ENCODE measurements at regions not wholly inside any gene's neighbourhood (a gene's known extent, or its start where the extent isn't known, plus 50 kb on each side); places are given as distances from the start of the nearest gene placed in this dataset.
"Not testable (repeated sequence)": the region's sequence is repeated elsewhere in the genome, so short reads cannot be mapped to it uniquely, and the experiment has no call there.

DNA sequence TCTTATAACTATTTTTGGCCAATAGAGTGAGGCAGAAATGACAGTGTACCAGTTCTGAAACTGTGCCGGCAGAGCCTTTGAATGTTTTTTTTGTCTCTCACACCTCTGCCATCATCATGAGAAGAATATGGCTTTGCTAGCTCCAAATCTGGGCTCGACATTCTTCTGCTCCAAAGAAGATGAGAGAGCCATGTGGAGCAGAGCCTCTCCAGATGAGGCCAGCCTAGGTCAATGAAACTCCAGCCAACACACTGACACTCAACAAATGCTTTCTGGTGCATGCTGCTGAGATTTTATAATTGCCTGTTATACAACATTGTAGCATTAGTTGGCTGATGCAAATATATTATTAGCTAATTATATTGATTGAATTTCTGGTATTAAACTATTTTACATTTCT lies 154.7 kb downstream of the SLC38A4 start:
- in situ Hi-C loops (cut with HindIII; ENCODE audit: low sequenced_read_pairs), result no loop called here

DNA sequence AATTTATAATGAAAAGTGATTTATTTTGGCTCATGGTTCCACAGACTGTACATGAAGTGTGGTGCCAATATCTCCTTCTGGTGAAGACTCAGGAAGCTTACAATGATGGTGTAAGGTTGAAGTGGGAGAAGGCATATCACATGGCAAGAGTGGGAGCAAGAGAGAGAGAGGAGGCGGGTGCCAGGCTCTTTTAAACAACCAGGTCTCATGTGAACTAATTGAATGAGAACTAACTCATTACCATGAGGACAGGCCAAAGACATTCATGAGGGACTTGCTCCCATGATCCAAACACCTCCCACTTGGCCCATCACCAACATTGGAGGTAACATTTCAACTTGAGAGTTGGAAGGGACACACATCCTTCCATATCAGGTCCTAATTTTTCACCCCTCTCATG lies 155.2 kb downstream of the SLC38A4 start:
- in situ Hi-C loops (cut with HindIII; ENCODE audit: low sequenced_read_pairs), result no loop called here

DNA sequence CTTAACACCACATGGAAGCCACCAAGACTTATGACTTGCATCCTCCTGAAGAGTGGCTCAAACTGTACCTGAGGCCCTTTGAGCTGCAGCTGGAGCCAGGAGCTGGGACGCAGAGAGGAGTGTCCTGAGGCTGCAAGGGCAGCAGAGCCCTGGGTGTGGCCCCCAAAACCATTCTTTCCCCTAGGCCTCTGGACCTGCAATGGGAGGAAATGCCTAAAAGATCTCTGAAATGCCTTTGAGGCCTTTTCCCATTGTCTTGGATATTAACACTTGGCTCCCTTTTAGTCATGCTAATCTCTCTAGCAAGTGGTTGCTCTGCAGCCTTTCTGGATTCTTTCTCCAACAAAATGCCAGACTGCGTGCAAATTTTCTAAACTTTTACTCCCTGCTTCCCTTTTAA lies 156.1 kb downstream of the SLC38A4 start:
- in situ Hi-C loops (cut with HindIII; ENCODE audit: low sequenced_read_pairs), result no loop called here

DNA sequence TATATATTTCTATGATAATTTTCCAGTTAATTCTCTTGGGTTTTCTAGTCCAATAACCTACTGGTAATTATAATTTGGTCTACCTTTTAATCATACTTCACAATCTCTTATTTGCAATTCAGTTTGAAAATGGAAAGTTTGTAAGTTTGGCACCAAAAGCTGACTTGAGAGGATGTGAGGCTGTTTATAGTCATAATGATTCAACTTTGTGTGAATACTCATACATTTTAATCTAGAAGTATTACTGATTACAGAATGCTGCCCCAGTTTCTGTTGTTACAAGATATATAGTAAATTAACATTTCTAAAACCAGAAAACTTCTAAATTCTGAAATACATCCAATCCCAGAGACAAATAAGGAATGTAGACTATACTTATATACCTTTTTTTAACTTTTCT lies 158.2 kb downstream of the SLC38A4 start:
- in situ Hi-C loops (cut with HindIII; ENCODE audit: low sequenced_read_pairs), result no loop called here

DNA sequence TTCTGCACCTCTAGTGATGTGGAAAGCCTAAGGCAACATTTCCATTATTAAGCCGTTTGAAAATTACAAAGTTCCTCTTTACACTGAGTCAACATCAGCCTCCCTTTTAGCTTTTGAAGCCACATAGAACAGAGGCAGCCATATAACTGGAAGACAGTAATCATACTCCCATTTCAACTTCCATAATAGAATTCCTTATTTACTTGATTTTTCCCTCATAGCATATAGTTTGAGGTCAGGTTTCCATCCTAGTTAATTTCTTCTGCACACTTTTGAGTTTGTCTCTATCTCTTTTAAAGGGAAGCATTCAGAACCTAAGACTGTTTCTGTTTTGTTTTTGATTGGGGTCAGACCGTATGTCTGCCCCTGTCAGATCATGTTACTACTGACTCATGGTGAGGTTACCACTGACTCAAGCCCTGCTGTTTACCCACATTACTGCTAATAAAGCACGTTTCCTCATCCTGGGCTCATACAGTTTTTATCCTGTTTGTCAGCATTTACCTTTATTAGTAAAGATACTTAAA lies 161.0 kb downstream of the SLC38A4 start:
- in situ Hi-C loops (cut with HindIII; ENCODE audit: low sequenced_read_pairs), result no loop called here

DNA sequence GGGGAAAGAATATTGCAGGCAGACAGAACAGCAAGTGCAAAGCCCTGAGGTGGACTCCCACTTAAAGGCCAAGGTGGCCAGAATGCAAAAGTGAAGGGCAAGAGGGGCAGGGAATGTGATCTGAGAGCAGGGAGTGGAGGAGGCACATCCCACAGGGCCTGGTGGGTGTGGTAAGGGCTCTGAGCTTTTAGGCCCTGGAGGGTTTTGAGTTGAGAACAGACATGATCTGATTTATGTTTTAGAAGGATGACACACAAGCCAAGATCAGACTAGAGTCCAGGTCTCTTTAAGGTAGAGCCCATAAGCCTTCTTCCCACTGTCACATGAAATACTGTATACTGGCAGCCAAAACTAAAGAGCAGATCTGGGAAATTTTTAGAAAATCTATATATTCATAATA lies 162.5 kb downstream of the SLC38A4 start:
- in situ Hi-C loops (cut with HindIII; ENCODE audit: low sequenced_read_pairs), result no loop called here

DNA sequence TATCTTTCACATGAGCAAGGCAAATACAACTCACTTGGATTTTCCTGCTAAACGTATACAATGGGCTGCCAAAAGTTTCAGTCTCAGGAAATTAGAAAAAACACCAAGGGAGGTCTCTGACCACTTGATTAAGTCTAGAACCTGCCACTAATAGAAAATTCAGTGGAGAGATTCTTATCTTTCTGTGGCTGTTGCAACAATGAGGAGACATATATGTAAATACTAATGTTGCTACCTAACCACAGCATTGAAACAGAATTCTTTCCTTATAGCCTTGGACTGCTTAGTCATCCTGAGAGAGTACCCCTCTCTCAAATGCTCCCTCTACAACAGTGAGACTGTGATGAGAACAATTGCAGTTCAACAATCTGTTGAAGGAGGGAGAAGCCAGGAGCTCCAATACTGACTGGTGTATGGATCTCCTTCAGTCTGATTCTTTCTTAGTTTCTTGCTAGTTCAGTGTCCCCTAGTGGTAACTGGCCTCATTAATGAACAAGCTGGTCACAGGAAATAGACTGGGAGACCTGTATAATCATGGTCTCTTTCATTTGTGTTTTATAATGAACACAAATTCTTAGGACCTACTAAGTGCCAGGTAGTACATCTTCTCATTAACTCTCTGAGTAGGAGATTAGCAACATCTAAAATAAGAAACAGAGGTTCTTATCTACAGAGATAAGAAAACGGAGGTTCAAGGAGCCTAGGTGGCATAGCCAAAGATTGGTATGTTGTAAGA lies 164.5 kb downstream of the SLC38A4 start:
- in situ Hi-C loops (cut with HindIII; ENCODE audit: low sequenced_read_pairs), result no loop called here

DNA sequence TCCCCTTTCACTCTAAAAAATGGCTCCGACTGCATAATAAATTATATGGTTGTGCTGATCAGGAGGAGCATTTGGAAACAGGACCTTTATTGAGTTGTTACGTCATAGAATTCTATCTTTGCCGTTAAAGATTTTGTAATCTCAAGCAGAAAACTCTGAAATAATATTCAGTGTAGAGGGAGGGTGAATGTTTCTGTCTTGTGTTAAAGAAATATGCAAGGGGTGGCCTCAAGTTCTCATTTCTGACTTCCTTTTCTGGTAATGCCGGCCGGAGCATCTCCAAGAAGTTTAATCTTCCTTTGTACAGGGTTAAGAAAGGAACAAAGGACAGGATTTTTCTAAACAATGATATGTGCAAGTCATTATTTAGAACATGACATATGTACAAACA lies 165.1 kb downstream of the SLC38A4 start:
- in situ Hi-C loops (cut with HindIII; ENCODE audit: low sequenced_read_pairs), result no loop called here

DNA sequence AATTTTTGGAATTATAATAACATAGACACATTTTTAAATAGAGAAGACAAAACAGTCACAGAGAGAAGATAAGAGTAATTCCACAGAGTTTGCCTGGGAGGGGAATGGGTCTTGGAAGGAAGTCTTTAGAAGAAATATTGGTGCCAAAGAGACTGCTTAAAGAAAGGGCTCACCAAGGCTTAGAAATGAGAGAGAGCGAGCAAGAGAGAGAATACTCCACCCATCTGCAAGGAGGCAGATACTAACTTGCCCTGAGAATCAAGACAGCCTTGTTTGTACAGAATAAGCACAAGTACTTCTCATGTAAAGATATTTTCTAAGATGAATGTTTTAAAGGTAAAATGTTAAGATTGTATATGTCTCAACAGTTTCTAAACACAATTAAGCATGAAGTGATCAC lies 165.5 kb downstream of the SLC38A4 start:
- in situ Hi-C loops (cut with HindIII; ENCODE audit: low sequenced_read_pairs), result no loop called here

DNA sequence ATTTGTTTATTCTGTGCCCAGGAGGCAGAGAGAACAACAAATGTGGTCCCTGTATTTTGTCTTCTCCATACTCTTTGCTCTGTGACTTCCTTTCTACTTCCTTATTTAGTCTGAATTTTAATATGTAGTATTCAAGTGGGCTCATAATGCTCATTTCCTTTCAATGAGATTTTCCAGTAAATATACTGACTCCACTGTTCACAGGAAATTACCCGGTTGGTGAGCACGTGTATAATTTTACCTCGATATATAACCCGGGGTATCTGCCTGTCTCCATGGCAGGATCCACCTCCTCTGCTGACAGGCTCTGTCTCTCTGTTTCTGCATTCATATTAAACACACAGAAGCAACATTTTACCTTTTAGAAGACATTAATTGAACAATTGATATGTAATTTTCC lies 166.0 kb downstream of the SLC38A4 start:
- in situ Hi-C loops (cut with HindIII; ENCODE audit: low sequenced_read_pairs), result no loop called here

DNA sequence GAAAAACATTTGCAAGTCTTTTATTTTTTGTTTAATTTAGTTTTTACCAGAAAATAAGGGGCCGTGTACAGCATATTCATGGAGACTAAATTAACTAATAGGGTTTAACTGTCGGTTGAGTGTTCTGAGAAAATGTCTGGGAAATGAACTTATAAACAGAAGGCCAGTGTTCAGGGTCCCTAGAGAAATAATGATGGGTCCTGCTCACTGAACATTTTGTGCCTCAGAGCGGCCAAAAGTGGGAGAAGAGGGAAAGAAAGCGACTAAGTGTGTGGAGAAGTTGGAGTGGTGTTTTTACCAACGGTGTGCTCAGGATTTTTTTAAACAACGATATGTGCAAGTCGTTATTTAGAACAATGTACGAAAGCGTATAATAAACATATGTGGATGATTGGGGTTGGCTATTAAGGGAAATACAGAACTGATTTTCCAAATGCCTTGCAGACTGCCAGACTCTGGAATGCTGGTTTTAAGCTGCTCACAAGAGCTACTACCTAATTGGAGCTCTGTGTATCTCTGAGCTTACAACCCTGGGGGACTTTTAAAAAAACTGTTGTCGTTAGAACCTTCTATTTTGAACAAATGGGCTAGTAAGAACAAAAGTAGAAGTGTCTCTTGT lies 166.7 kb downstream of the SLC38A4 start:
- in situ Hi-C loops (cut with HindIII; ENCODE audit: low sequenced_read_pairs), result no loop called here

DNA sequence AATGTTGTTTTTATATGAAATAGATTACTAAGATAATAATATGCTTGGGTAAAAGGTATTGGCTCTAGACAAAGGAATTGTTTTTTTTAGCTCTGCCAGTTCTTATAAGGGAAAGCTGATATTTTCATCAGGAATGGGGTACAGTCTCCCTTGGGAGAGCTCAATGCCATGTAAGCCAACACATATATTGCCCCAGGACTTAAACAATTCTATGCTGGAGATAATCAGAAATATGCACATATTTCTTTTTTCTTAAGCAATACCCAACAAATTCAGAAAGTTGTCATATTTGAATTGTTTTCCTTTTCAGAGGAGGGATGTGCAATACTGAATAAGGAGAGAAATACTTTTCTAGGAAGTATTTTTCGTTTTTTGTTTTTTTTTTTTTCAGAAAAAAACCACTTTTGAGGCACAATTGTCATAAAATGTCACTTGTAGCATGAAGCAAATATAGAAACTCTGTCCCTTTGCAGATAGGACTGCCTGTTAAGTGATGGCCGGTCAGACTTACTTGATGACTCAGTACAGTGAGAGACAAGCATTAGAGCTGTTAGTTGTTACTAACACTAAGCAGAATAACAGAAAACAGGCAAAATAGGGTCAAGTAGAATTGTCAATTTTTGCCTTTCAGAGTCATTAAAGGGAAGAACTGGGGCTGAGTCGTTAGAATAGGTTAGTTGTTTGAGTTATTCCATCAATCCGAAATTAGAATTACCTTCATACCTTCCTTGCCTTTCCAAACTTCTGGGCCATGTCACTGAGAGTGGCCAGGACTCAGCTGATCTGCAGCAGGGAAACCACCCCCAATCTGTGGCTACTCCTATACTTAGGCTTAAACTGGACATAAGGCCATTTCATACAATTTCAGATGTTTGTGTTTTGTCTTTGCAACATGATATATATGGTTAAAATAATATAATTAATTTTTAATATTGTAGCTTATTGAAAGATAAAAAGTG lies 168.1 kb downstream of the SLC38A4 start:
- in situ Hi-C loops (cut with HindIII; ENCODE audit: low sequenced_read_pairs), result no loop called here

DNA sequence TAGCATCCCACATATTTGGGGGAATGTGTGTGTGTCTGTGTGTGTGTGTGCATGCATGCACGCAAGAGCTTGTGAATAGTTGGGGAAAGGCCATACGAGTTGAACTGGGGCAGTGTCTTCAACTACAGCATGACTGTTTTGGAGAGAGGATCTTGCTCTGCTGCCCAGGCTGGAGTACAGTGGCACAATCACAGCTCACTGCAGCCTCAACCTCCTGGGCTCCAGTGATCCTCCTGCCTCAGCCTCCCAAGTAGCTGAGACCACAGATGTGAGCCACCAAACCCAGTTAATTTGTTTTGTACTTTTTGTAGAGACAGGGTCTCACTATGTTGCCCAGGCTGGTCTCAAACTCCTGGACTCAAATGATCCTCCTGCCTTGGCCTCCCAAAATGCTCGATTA lies 169.8 kb downstream of the SLC38A4 start:
- in situ Hi-C loops (cut with HindIII; ENCODE audit: low sequenced_read_pairs), result not testable (repeated sequence)

DNA sequence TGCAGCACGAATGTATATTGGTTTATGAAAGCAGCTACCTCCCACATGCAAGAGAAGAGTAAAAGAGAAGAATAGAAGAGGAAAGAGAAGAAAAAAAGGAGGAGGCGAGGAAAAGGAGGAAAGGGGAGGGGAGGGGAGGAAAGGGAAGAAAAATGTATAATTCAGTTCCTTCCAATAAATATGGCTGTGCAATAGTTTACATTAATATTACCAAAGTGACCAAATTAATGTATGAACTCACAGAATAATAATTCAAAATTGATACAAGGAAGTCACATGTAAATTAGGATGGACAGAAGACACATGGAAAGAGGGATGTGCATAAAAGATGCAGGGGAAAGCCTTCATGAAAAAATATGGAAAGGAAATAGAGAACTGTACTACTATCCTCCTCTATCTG lies 172.5 kb downstream of the SLC38A4 start:
- in situ Hi-C loops (cut with HindIII; ENCODE audit: low sequenced_read_pairs), result no loop called here

DNA sequence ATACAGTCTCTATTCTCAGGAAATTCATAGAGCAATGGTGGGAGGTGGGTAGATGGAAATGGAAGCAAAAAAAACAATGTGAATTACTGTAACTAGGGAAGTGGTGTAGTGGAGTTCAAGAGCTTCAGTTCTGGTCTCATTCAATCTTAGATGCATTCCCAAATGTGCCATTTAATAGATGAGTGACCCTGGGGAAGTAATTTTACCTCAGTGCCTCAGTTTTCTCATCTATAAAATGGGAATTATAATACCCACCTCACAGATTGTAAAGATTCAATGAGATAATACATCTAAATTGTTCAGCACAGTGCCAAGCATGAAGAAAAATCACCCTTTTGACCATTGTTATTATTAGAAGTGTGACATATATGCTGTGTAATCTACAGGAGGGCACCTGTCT lies 173.1 kb downstream of the SLC38A4 start:
- in situ Hi-C loops (cut with HindIII; ENCODE audit: low sequenced_read_pairs), result no loop called here

DNA sequence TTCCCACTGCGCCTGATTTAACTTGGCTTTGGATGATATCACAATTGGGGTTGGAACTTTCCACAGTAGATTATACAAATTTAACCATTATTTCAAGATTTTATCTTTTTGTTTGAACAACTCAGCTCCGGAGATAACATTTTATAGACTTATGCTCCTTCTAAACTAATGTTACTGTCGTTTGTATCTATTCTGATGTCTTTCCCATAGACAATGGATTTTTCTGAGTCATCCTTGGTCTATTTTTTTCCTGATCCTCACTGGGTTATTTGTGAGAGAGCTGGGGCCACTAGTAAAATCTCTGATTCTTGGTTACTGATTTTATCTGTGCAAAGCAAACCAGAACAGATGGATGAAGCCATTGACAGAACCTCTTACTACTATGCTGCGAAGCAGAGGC lies 175.1 kb downstream of the SLC38A4 start:
- in situ Hi-C loops (cut with HindIII; ENCODE audit: low sequenced_read_pairs), result no loop called here

DNA sequence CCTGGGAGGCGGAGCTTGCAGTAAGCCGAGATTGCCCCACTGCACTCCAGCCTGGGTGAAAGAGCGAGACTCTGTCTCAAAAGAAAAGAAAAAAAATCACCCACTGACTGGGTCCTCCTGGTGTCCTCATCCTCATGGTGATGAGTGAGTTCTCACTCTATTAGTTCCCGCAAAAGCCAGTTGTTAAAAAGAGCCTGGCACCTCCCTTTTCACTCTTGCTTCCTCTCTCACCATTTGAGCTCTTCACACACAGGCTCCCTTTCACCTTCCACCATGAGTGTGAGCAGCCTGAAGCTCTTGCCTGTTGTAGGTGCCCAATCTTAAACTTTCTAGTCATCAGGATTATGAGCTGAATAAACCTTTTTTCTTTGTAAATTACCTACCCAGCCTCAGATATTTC lies 176.4 kb downstream of the SLC38A4 start:
- in situ Hi-C loops (cut with HindIII; ENCODE audit: low sequenced_read_pairs), result no loop called here

DNA sequence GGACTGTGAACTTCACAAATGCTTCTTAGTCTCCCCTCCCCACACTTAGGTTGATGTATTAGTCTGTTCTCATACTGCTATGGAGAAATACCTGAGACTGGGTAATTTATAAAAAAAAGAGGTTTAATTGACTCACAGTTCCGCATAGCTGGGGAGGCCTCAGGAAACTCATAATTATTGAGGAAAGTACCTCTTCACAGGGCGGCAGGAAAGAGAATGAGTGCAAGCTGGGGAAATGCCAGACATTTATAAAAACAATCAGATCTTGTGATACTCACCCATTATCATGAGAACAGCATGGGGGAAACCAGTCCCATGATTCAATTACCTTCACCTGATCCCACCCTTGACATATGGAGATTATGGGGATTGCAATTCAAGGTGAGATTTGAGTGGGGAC lies 178.8 kb downstream of the SLC38A4 start:
- in situ Hi-C loops (cut with HindIII; ENCODE audit: low sequenced_read_pairs), result no loop called here

DNA sequence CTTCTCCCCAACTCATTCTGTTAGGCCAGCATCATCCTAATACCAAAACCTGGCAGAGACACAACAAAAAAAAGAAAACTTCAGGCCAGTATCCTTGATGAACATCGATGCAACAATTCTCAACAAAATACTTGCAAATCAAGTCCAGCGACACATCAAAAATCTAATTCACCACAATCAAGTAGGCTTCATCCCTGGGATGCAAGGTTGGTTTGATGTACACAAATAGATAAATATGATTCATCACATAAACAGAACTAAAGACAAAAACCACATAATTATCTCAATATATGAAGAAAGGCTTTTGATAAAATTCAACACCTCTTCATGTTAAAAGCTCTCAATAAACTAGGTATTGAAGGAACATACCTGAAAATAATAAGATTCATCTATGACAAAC lies 184.1 kb downstream of the SLC38A4 start:
- in situ Hi-C loops (cut with HindIII; ENCODE audit: low sequenced_read_pairs), result not testable (repeated sequence)

DNA sequence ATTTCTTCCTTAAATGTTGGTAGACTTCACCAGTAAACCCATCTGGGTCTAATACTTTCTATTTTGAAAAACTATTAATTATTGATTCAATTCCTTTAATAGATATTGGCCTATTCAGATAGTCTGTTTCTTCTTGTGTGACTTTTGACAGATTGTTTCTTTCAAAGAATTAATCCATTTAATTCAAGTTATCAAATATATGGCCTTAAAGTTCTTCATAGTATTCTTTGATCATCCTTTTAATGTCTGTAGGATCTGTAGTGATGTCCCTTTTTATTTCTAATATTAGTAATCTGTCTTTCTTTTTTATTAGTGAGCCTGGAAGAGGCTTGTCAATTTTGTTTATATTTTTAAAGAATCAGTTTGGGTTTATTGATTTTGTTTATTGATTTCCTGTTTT lies 190.0 kb downstream of the SLC38A4 start:
- in situ Hi-C loops (cut with HindIII; ENCODE audit: low sequenced_read_pairs), result no loop called here

Data from endothelial cell of hepatic sinusoid (primary cell).